GM18868 (cell line): ENCODE measurements at regions not wholly inside any gene's neighbourhood (a gene's known extent, or its start where the extent isn't known, plus 50 kb on each side); places are given as distances from the start of the nearest gene placed in this dataset.
"Not testable (repeated sequence)": the region's sequence is repeated elsewhere in the genome, so short reads cannot be mapped to it uniquely, and the experiment has no call there.

ENCODE experiments used
- ATAC-seq: cut with Tn5 transposase; IDR thresholded peaks from one replicate; pipeline ENCODE4 v1.9.1; 2021; ENCODE audit warnings: mild to moderate bottlenecking, moderate library complexity; ENCODE audit not compliant: unreplicated experiment

DNA sequence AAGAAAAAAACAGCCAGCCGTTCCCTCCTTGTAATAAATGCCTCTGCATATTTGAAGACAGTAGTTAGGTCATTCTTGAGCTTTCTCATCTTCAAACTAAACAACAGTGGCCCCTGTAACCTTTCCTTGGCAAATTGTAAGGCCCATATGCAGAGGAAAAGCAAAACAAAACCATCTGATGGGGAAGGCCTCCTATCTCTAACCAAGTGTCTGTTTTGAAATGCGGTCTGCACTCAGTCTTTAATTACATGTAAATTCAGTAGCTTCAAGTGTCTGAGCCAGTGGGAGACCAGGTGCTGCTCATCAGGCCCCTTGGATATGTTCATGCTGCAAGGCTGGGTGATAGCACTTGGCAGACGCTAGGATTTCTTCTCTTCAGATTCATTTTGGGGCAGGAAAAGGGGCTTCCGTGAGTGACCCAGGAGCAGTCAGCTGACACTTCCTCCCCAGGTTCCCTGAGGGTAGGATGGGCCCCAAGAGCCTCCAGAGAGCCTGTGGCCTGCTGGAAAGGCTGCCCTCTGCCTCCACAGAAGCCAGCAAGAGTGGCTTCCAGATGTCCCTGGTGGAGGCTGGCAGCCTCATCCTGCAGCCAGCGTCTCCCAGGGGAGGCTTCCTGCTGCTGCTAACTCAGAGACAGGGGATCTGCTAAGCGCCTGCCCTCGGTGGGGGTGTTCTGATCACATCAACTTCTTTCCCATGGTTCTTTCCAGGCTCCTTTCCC lies 60.2 kb upstream of the PLGLB2 start:
- ATAC-seq, result not testable (repeated sequence)

DNA sequence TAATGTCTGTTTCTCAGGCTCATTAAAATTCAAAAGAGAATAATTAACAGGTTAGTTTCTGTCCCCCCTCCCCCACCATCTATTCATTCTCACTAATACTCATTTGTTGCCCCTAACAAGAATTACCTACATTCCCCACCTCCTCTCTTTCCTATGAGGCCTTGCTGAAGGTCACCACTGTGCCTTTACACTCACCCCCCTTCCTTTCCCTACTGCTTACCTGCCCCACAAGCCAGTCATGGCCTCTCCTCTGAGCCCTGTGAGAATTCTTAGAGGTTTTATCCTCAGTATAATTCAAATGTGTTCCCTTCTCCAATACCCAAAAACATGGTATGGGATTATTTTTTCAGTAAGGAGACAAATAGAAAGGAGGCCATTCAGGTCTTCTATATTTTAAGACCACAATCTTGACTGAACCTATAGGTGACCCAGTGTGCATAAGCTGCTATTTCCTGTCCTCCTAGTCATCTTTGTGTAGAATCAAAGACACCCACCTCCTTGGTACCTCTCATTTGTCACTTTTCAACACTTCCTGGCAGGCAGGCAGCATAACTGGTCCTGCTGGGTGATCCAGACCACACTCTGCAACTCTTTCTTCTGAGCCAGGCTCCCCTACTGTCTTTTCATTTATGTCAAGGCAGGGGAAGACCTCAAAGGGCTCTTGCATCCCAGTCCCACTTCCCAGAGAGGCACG lies 55.8 kb upstream of the PLGLB2 start:
- ATAC-seq, result not testable (repeated sequence)

DNA sequence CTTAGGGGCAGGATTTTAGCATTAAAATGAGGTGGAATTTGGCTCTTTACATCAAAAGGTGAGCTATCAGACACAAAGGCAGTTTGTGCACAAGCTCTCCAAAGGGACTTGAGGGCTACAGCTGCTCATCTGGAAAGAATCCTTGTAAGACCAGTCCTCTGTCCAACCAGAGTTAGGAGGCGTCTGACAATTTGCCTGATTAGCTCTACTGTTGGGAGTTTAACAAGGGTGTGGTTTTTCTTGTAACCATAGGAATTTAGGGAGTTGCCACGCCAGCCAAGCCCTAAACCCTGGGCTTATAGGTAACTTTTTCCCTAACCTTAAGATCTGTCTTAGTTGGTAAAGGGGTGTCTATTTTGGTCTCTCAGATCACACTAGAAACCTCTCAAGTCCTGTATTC lies 55.0 kb upstream of the PLGLB2 start:
- ATAC-seq, result not testable (repeated sequence)

DNA sequence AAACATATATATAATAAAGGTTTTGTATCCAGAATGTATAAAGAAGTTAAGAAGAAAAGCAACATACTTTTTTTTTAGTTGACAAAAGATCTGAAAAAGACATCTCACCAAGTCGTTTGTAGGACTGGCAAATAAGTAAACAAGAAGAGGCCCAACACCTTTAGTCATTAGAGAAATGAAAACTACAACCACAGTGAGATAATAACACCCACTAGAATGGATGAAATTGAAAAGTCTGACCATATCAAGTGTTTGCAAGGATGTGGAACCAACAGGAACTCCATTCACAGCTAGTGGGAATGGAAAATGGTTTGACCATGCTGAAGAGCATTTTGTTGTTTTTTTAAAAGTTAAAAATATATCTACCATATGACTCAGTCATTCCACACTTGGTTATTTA lies 54.0 kb upstream of the PLGLB2 start:
- not testable (repeated sequence) for ATAC-seq

DNA sequence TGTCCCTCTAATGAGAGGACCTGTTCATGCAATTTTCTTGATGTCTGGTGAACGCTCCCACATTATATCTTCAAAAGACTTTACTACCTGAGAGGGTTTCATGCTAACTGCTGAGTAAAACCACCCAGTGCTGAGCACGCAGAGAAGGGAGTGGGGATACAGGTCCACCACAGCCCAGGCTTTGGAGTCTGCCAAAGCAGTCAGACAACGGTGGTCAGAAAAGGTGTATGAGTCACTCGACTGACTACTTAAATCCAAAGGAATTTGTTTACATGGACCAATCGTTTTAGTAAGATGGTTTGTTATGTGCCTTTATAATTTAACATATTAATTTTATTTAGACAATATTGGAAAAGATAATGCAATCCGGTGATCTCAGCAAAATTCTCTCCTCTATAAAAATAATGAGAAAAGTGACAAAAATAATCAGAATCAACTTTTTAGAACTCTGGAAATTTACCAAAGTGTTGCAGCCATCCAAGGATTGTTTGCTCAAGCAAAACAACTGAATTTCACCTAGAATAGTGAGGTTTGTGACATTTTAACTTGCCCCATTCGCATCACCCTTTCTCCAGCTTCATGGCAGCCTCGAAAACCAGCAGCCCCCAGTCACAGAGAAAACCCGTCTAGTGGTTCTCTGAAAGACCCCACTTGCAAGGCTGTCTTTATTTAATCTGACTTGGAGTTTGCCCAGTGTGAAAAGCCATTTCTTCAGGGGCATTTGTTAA lies 52.1 kb upstream of the PLGLB2 start:
- ATAC-seq, result not testable (repeated sequence)
